ENCODE measurements at regions not wholly inside any gene's neighbourhood (a gene's known extent, or its start where the extent isn't known, plus 50 kb on each side); places are given as distances from the start of the nearest gene placed in this dataset.
"Not testable (repeated sequence)": the region's sequence is repeated elsewhere in the genome, so short reads cannot be mapped to it uniquely, and the experiment has no call there.

- no peak for DNase-seq (ENCODE audit: low read depth in 2 of 2)
Measured at GRCh38 chr3:63096248-63097058, 181.7 kb upstream of the SYNPR start.

GRCh38 chr3:63097396-63097795 lies 180.7 kb upstream of the SYNPR start:
- DNase-seq (ENCODE audit: low read depth in 2 of 2): no peak

GRCh38 chr3:63116922-63117321 lies 161.2 kb upstream of the SYNPR start:
- no peak for DNase-seq (ENCODE audit: low read depth in 2 of 2)

- DNase-seq (ENCODE audit: low read depth in 2 of 2): no peak
Measured at GRCh38 chr3:63124090-63124489, 154.0 kb upstream of the SYNPR start.

- DNase-seq (ENCODE audit: low read depth in 2 of 2): no peak
Measured at GRCh38 chr3:63126530-63126929, 151.6 kb upstream of the SYNPR start.

GRCh38 chr3:63128380-63128779 lies 149.7 kb upstream of the SYNPR start:
- DNase-seq (ENCODE audit: low read depth in 2 of 2): no peak

- no peak for DNase-seq (ENCODE audit: low read depth in 2 of 2)
Measured at GRCh38 chr3:63130625-63131024, 147.5 kb upstream of the SYNPR start.

- DNase-seq (ENCODE audit: low read depth in 2 of 2): peak; percentile 3
Measured at GRCh38 chr3:63132461-63133250, 145.5 kb upstream of the SYNPR start.

GRCh38 chr3:63135367-63135766 lies 142.7 kb upstream of the SYNPR start:
- peak; percentile 33 to 36 for DNase-seq (ENCODE audit: low read depth in 2 of 2)

- not testable (repeated sequence) for DNase-seq (ENCODE audit: low read depth in 2 of 2)
Measured at GRCh38 chr3:63136249-63136648, 141.9 kb upstream of the SYNPR start.

GRCh38 chr3:63142681-63143080 lies 135.4 kb upstream of the SYNPR start:
- DNase-seq (ENCODE audit: low read depth in 2 of 2): no peak

GRCh38 chr3:63146154-63146553 lies 132.0 kb upstream of the SYNPR start:
- DNase-seq (ENCODE audit: low read depth in 2 of 2): no peak

GRCh38 chr3:63150880-63151279 lies 127.2 kb upstream of the SYNPR start:
- DNase-seq (ENCODE audit: low read depth in 2 of 2): no peak

GRCh38 chr3:63151897-63152296 lies 126.2 kb upstream of the SYNPR start:
- DNase-seq (ENCODE audit: low read depth in 2 of 2): no peak

GRCh38 chr3:63159764-63160163 lies 118.3 kb upstream of the SYNPR start:
- DNase-seq (ENCODE audit: low read depth in 2 of 2): no peak

GRCh38 chr3:63167113-63167512 lies 111.0 kb upstream of the SYNPR start:
- DNase-seq (ENCODE audit: low read depth in 2 of 2): no peak

- no peak for DNase-seq (ENCODE audit: low read depth in 2 of 2)
Measured at GRCh38 chr3:63168179-63168578, 109.9 kb upstream of the SYNPR start.

GRCh38 chr3:63179862-63180522 lies 98.1 kb upstream of the SYNPR start:
- no peak for DNase-seq (ENCODE audit: low read depth in 2 of 2)

GRCh38 chr3:63192248-63192647 lies 85.9 kb upstream of the SYNPR start:
- no peak for DNase-seq (ENCODE audit: low read depth in 2 of 2)

GRCh38 chr3:63193647-63194046 lies 84.5 kb upstream of the SYNPR start:
- peak; percentile 8 to 10 for DNase-seq (ENCODE audit: low read depth in 2 of 2)

- no peak for DNase-seq (ENCODE audit: low read depth in 2 of 2)
Measured at GRCh38 chr3:63199606-63200005, 78.5 kb upstream of the SYNPR start.

- DNase-seq (ENCODE audit: low read depth in 2 of 2): no peak
Measured at GRCh38 chr3:63202529-63202928, 75.6 kb upstream of the SYNPR start.

Measured in fibroblast of skin of left biceps (primary cell).